ENCODE measurements at regions not wholly inside any gene's neighbourhood (a gene's known extent, or its start where the extent isn't known, plus 50 kb on each side); places are given as distances from the start of the nearest gene placed in this dataset.

DNA sequence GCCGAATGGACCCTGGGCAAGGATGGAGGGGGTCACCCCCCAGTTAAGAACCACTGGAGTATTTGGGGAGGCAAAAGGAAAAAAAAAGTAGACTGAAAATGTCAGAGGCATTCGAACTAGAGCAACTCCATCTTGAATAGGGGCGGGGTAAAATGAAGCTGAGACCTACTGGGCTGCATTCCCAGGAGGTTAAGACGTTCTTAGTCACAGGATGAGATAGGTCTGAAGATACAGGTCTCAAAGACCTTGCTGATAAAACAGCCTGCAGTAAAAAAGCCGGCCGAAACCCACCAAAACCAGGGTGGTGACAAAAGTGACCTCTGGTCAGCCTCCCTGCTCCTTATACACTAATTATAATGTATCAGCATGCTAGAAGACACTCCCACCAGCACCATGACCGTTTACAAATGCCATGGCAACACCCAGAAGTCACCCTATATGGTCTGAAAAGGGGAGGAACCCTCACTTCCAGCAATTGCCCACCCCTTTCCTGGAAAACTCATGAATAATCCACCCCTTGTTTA is 70.4 kb upstream of the KCNG1 start:
- no peak for DNase-seq
- H4K20me1 ChIP-seq (ENCODE audit: insufficient read depth, low read length) = no peaks in the 10 kb centered on the region
- H3K4me1 ChIP-seq (ENCODE audit: low read length) = no peaks in the 10 kb centered on the region
- H3K4me2 ChIP-seq (ENCODE audit: low read depth, low read length) = no peak overlapping the region
- H3K4me3 ChIP-seq (ENCODE audit: low read length) = no peak overlapping the region
- H3K9me3 ChIP-seq (replicated peaks; ENCODE audit: insufficient read depth, low read length) = no peaks in the 10 kb centered on the region
- no peaks in the 10 kb centered on the region for H3K79me2 ChIP-seq (ENCODE audit: low read length)
- no peak overlapping the region for H3K9ac ChIP-seq (ENCODE audit: low read length)
- no peak overlapping the region for H2AFZ ChIP-seq (ENCODE audit: low read length)
- TF ChIP-seq, protein P1, sequence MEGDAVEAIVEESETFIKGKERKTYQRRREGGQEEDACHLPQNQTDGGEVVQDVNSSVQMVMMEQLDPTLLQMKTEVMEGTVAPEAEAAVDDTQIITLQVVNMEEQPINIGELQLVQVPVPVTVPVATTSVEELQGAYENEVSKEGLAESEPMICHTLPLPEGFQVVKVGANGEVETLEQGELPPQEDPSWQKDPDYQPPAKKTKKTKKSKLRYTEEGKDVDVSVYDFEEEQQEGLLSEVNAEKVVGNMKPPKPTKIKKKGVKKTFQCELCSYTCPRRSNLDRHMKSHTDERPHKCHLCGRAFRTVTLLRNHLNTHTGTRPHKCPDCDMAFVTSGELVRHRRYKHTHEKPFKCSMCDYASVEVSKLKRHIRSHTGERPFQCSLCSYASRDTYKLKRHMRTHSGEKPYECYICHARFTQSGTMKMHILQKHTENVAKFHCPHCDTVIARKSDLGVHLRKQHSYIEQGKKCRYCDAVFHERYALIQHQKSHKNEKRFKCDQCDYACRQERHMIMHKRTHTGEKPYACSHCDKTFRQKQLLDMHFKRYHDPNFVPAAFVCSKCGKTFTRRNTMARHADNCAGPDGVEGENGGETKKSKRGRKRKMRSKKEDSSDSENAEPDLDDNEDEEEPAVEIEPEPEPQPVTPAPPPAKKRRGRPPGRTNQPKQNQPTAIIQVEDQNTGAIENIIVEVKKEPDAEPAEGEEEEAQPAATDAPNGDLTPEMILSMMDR (IDR thresholded peaks at IDR 0.05; ENCODE audit: low read length) = no peak
- TF ChIP-seq EZH2phosphoT487 (IDR thresholded peaks at IDR 0.05; ENCODE audit: low read length) (no peak), EZH2 (optimal IDR thresholded peaks at IDR 0.05; ENCODE audit: low read depth, low read length) (no peak)
- H3F3A ChIP-seq (ENCODE audit: insufficient read depth, low read length) = no peaks in the 10 kb centered on the region
- no peak overlapping the region for H3K27ac ChIP-seq (ENCODE audit: low read length)
- H3K9me2 ChIP-seq (replicated peaks; ENCODE audit: insufficient read depth, low read length) = no peaks in the 10 kb centered on the region
- H3K36me3 ChIP-seq (replicated peaks; ENCODE audit: insufficient read depth, low read length) = no peaks in the 10 kb centered on the region
- no peaks in the 10 kb centered on the region for H3K27me3 ChIP-seq (replicated peaks; ENCODE audit: insufficient read depth, low read length)

DNA sequence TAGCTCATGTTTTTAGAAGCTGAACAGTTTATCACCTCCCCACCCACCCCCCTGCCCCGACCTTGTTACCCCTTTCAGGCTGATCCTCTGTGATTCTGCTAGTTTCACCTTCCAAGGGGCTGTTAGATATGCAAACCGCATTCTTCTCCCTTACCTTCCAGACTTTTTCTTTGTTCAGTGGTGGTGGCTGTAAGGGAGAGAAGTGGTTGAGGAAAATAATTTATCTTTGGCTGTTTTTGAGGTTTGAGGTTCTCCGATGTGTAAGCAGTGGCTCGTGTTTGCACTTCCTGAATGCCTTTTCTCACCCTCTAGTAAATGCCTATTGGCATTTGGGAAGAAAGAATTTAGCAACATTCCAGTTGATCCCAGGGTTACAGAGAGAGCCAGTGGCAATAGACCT is 69.4 kb upstream of the KCNG1 start:
- Histone ChIP-seq H3K79me2 (ENCODE audit: low read length) (no peaks in the 10 kb centered on the region), H3K9ac (ENCODE audit: low read length) (no peak overlapping the region), H2AFZ (ENCODE audit: low read length) (no peak overlapping the region), H3K4me2 (ENCODE audit: low read depth, low read length) (no peak overlapping the region), H3K36me3 (replicated peaks; ENCODE audit: insufficient read depth, low read length) (no peaks in the 10 kb centered on the region), H3K9me3 (replicated peaks; ENCODE audit: insufficient read depth, low read length) (no peaks in the 10 kb centered on the region), H3F3A (ENCODE audit: insufficient read depth, low read length) (no peaks in the 10 kb centered on the region), H3K27me3 (replicated peaks; ENCODE audit: insufficient read depth, low read length) (no peaks in the 10 kb centered on the region), H3K4me1 (ENCODE audit: low read length) (no peaks in the 10 kb centered on the region), H3K4me3 (ENCODE audit: low read length) (no peak overlapping the region), H3K27ac (ENCODE audit: low read length) (no peak overlapping the region), H4K20me1 (ENCODE audit: insufficient read depth, low read length) (no peaks in the 10 kb centered on the region), H3K9me2 (replicated peaks; ENCODE audit: insufficient read depth, low read length) (no peaks in the 10 kb centered on the region)
- DNase-seq = no peak
- TF ChIP-seq EZH2 (optimal IDR thresholded peaks at IDR 0.05; ENCODE audit: low read depth, low read length) (no peak), EZH2phosphoT487 (IDR thresholded peaks at IDR 0.05; ENCODE audit: low read length) (no peak)
- TF ChIP-seq, protein P1 (IDR thresholded peaks at IDR 0.05; ENCODE audit: low read length) = no peak

DNA sequence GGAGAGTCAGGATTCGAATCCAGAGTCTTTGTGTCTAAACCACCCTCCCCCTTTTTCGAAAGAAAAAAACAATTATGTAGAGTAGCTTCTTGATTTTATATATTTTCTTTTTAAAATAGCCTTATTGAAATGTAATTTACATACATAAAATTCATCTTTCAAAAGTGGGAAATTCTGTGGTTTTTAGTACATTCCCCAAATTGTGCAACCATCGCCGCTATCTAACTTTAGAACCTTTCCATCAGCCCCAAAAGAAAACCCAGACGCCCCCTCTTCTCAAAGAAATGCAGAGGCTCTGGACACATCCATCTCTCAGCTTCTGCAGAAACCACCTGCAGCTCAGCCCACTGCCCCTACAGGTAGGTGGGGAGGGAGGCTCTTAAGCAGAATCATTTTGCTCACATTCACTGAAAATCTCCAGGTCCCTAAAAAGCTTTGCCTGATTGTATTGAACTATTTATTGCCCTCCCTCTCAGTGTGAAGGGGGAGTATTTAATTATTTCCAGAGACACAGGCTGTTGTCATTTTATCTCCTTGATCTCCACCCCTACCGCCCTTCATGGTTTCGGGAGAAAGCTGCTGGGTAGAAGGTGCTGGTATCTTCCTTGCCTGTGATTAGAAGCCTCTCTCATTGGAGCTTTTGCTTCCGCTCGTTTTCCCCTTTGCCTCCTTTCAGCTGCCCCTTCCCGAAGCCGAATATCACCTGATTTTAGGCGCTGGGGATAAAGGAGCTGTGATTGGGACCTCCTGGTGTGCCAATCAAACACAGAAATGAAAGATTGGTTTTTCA is 68.7 kb upstream of the KCNG1 start:
- Histone ChIP-seq H3K27me3 (replicated peaks; ENCODE audit: insufficient read depth, low read length) (no peaks in the 10 kb centered on the region), H3K4me3 (ENCODE audit: low read length) (no peak overlapping the region)
- DNase-seq = no peak

More for the DNA sequence above, 68.7 kb upstream of the KCNG1 start:
- H3K4me2 ChIP-seq (ENCODE audit: low read depth, low read length) = no peak overlapping the region
- H3K79me2 ChIP-seq (ENCODE audit: low read length) = no peaks in the 10 kb centered on the region
- TF ChIP-seq, protein P1 (IDR thresholded peaks at IDR 0.05; ENCODE audit: low read length) = no peak
- TF ChIP-seq EZH2 (optimal IDR thresholded peaks at IDR 0.05; ENCODE audit: low read depth, low read length) = no peak
- H3K27ac ChIP-seq (ENCODE audit: low read length) = no peak overlapping the region
- H3K9me2 ChIP-seq (replicated peaks; ENCODE audit: insufficient read depth, low read length) = no peaks in the 10 kb centered on the region
- H3K36me3 ChIP-seq (replicated peaks; ENCODE audit: insufficient read depth, low read length) = no peaks in the 10 kb centered on the region
- no peaks in the 10 kb centered on the region for H3F3A ChIP-seq (ENCODE audit: insufficient read depth, low read length)
- no peaks in the 10 kb centered on the region for H3K4me1 ChIP-seq (ENCODE audit: low read length)
- H2AFZ ChIP-seq (ENCODE audit: low read length) = no peak overlapping the region
- H3K9ac ChIP-seq (ENCODE audit: low read length) = no peak overlapping the region
- H4K20me1 ChIP-seq (ENCODE audit: insufficient read depth, low read length) = no peaks in the 10 kb centered on the region
- H3K9me3 ChIP-seq (replicated peaks; ENCODE audit: insufficient read depth, low read length) = no peaks in the 10 kb centered on the region
